ENCODE measurements at regions not wholly inside any gene's neighbourhood (a gene's known extent, or its start where the extent isn't known, plus 50 kb on each side); places are given as distances from the start of the nearest gene placed in this dataset.
A peak's percentile ranks its signal among the peaks of the same experiment; 100 is the strongest.

GRCh38 chr5:124660229-124661093, 86.0 kb downstream of the ZNF608 start:
- DNase-seq (ENCODE audit: low read depth, low spot score) (no peak), FAIRE-seq (peak; percentile 46)
- H3K9me1 ChIP-seq (replicated peaks; ENCODE audit: control insufficient read depth, extremely low read depth, insufficient read depth, low read length) = no peaks in the 10 kb centered on the region
- no peaks in the 10 kb centered on the region for H3K27me3 ChIP-seq (ENCODE audit: control insufficient read depth in 2 of 2, insufficient read depth in 2 of 2, low read length in 2 of 2)
- no TSS peak for BruUV-seq (replicated peaks)
- peak overlapping the region; percentile 88 for H3K9ac ChIP-seq (replicated peaks; ENCODE audit: extremely low read depth, insufficient read depth, low read length)
- H3K4me2 ChIP-seq (ENCODE audit: insufficient read depth, low read length) = peak overlapping the region; percentile 68
- TF ChIP-seq POLR2A (IDR thresholded peaks at IDR 0.05; ENCODE audit: low read depth, low read length) = no peak
- peak overlapping the region; percentile 91 for H3K27ac ChIP-seq (ENCODE audit: insufficient read depth, low read depth, low read length)
- intact Hi-C loops (cut with micrococcal nuclease) = loop anchor here (1.0 kb wide), 1 partner anchor 82 kb away; no protein-coding TSS in a partner anchor
- CTCF ChIA-PET = interaction anchor here (0.9 to 2.0 kb wide), 10 partner anchors 9 to 214 kb away, joined by 3 to 10 read pairs (median 3); no protein-coding TSS in a partner anchor
- no peaks in the 10 kb centered on the region for H3K9me3 ChIP-seq (replicated peaks; ENCODE audit: control insufficient read depth, insufficient read depth, low read length)
- H3K36me3 ChIP-seq (ENCODE audit: control insufficient read depth in 2 of 2, extremely low read depth in 1 of 2, insufficient read depth in 2 of 2, low read length in 2 of 2) = no peaks in the 10 kb centered on the region
- dilution Hi-C loops (cut with MboI; ENCODE audit: extremely low pct_ligation_motif_present, low sequenced_read_pairs) = no loop called here
- H3K4me1 ChIP-seq (ENCODE audit: control insufficient read depth, extremely low read depth, insufficient read depth, low read length) = peaks cover 56% of the 10 kb centered on the region
- no peak overlapping the region for H3K4me3 ChIP-seq (replicated peaks in 1 of 3; ENCODE audit: insufficient read depth in 1 of 3, low read depth in 1 of 3, low read length in 3 of 3)
- POLR2A ChIA-PET = interaction anchor here (1.1 kb wide), 1 partner anchor 9 kb away, joined by 5 read pairs; no protein-coding TSS in a partner anchor
- no peaks in the 10 kb centered on the region for H3K79me2 ChIP-seq (ENCODE audit: control insufficient read depth, insufficient read depth, low read length)
- no peaks in the 10 kb centered on the region for H4K20me1 ChIP-seq (replicated peaks; ENCODE audit: control insufficient read depth, extremely low read depth, insufficient read depth, low read length)
- H2AFZ ChIP-seq (ENCODE audit: low read depth, low read length) = no peak overlapping the region

- dilution Hi-C loops (cut with MboI; ENCODE audit: extremely low pct_ligation_motif_present, low sequenced_read_pairs) = no loop called here
- Histone ChIP-seq H3K9ac (replicated peaks; ENCODE audit: extremely low read depth, insufficient read depth, low read length) (no peak overlapping the region), H3K79me2 (ENCODE audit: control insufficient read depth, insufficient read depth, low read length) (no peaks in the 10 kb centered on the region), H3K27me3 (ENCODE audit: control insufficient read depth in 2 of 2, insufficient read depth in 2 of 2, low read length in 2 of 2) (no peaks in the 10 kb centered on the region), H3K36me3 (ENCODE audit: control insufficient read depth in 2 of 2, extremely low read depth in 1 of 2, insufficient read depth in 2 of 2, low read length in 2 of 2) (no peaks in the 10 kb centered on the region), H4K20me1 (replicated peaks; ENCODE audit: control insufficient read depth, extremely low read depth, insufficient read depth, low read length) (no peaks in the 10 kb centered on the region), H2AFZ (ENCODE audit: low read depth, low read length) (no peak overlapping the region), H3K4me3 (replicated peaks in 1 of 3; ENCODE audit: insufficient read depth in 1 of 3, low read depth in 1 of 3, low read length in 3 of 3) (no peak overlapping the region), H3K4me2 (ENCODE audit: insufficient read depth, low read length) (no peak overlapping the region), H3K27ac (ENCODE audit: insufficient read depth, low read depth, low read length) (no peak overlapping the region), H3K9me3 (replicated peaks; ENCODE audit: control insufficient read depth, insufficient read depth, low read length) (no peaks in the 10 kb centered on the region), H3K9me1 (replicated peaks; ENCODE audit: control insufficient read depth, extremely low read depth, insufficient read depth, low read length) (no peaks in the 10 kb centered on the region), H3K4me1 (ENCODE audit: control insufficient read depth, extremely low read depth, insufficient read depth, low read length) (peaks cover 61% of the 10 kb centered on the region)
- CTCF ChIA-PET = interaction anchor here (1.0 to 2.0 kb wide), 2 partner anchors 63 to 88 kb away, joined by 3 to 10 read pairs; no protein-coding TSS in a partner anchor
- BruUV-seq (replicated peaks) = no TSS peak
- TF ChIP-seq MYC (IDR thresholded peaks at IDR 0.05; ENCODE audit: low read depth, low read length) (no peak), EZH2 (IDR thresholded peaks at IDR 0.05; ENCODE audit: borderline replicate concordance, low read depth, low read length, severe bottlenecking) (no peak), MAX (IDR thresholded peaks at IDR 0.05; ENCODE audit: insufficient read depth, insufficient read length) (no peak), FOS (IDR thresholded peaks at IDR 0.05; ENCODE audit: borderline replicate concordance, insufficient read depth, low read length) (no peak), CTCF (IDR thresholded peaks at IDR 0.05; ENCODE audit: extremely low read depth in 1 of 2, insufficient read depth in 1 of 2, low read depth in 1 of 2, low read length in 2 of 2) (no peak), POLR2A (IDR thresholded peaks at IDR 0.05; ENCODE audit: low read depth, low read length) (no peak), GATA2 (IDR thresholded peaks at IDR 0.05; ENCODE audit: insufficient read depth, insufficient read length, low read depth, low read length) (no peak)
- DNase-seq (ENCODE audit: low read depth, low spot score) = no peak
- POLR2A ChIA-PET = no interaction called here
- no peak for FAIRE-seq
- intact Hi-C loops (cut with micrococcal nuclease) = no loop called here
Measured at GRCh38 chr5:124659798-124660197, 86.6 kb downstream of the ZNF608 start.

All from endothelial cell of umbilical vein (primary cell).